HG03039 (cell line): ENCODE measurements at regions not wholly inside any gene's neighbourhood (a gene's known extent, or its start where the extent isn't known, plus 50 kb on each side); places are given as distances from the start of the nearest gene placed in this dataset.
"Not testable (repeated sequence)": the region's sequence is repeated elsewhere in the genome, so short reads cannot be mapped to it uniquely, and the experiment has no call there.

Experiments used
- ATAC-seq: cut with Tn5 transposase; IDR thresholded peaks from one replicate; pipeline ENCODE4 v1.9.1; 2021; ENCODE audit warnings: mild to moderate bottlenecking, moderate library complexity; ENCODE audit not compliant: unreplicated experiment

- ATAC-seq: no peak
These were observed 269.8 kb downstream of the BCAT1 start for GRCh38 chr12:24679126-24679525.

DNA sequence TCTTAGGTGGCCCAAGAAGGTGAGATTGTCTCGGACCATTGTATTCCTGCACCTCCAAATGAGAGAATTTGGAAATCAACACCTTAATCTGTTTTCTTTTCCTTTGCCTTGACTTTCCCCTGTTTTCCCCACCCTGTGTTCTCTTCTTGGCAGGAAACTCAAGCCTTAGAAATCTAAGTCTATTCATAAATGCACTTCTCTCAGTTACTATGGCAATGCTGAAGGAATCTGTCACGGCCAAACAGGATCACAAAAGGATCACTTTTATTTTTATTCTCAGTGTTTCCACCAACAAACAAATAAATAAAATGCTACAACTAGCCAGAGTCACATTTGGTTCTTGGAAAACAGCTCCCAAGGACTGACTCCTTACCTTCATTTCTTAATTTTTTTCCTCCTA, 270.5 kb downstream of the BCAT1 start:
- ATAC-seq: no peak

GRCh38 chr12:24668563-24668962, 280.3 kb downstream of the BCAT1 start:
- ATAC-seq: no peak

- ATAC-seq: no peak
These were observed 284.6 kb downstream of the BCAT1 start for GRCh38 chr12:24664161-24664880.

DNA sequence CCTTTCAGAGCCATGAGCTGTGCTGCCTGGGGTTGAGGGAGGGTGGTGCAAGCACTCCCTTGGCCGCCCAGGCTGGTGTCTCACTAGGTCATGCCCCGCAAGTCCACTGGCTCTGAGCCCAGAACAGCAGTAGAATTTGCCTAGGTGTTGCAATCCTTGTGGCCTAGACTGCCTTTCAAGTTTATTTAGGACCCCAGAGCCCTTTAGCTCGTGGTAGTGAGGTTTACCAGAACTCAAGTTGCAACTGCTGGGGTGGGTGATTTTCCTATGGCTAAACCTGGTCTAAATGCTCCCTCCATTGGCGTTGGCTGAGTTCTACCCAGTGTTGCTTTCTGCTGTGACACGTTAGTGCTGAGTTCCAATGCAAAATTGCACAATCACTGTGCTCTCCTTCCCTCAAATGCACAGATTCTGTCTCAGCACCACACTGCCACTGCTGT, 287.2 kb downstream of the BCAT1 start:
- no peak for ATAC-seq

DNA sequence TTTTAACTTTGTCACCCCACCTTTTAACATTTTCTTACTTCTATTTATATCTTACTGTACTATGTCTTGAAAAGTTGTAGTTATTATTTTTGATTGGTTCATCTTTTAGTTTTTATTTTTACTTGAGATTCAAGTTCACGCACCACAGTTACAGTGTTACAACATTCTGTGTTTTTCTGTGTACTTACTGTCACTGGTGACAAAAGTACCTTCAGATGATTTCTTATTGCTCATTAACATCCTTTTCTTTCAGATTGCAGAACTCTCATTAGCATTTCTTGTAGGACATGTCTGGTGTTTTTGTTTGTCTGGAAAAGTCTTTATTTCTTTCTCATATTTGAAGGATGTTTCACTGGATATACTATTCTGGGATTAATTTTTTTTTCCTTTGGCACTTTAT, 289.9 kb downstream of the BCAT1 start:
- no peak for ATAC-seq

GRCh38 chr12:24654344-24654743, 294.6 kb downstream of the BCAT1 start:
- not testable (repeated sequence) for ATAC-seq

GRCh38 chr12:24649634-24650033, 299.3 kb downstream of the BCAT1 start:
- no peak for ATAC-seq

DNA sequence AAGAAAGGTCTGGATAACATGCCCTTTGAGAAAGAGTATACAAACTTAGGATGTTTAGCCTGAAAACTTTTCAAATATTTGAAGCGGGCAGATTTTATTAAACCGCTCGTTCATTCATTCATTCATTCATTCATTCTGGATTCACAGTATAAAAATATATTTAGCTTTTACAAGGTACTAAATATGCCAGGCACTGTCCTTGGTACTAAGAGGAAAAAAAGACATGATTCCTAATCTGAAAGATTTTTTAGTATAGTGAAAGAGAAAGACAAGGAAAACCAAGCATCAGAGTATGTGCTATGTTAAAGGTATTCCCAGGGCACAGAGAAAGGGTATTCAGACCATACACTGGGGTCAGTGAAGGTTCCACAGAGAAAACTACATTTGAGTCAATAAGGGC, 299.7 kb downstream of the BCAT1 start:
- ATAC-seq: no peak

- ATAC-seq: no peak
These were observed 303.6 kb downstream of the BCAT1 start for GRCh38 chr12:24645254-24645653.

- ATAC-seq: no peak
These were observed 305.5 kb downstream of the BCAT1 start for GRCh38 chr12:24643120-24644119.

DNA sequence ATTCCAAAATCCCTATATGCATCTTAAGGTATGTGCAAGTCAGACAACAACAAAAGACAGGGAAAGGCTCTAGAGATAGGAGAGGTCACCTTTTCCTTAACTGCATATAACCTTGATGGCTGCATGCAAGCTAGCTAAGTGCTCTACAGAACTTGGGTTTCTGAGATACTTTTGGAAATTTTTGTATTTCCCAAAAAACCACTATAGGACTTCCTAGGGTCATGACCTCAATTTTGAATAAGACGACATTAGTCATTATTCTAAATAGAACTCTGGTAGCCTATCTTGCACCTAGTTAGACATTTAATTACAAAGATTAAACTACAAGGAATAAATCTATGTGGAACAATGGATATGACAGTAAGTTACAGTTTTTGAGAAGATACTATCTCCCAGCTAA, 309.3 kb downstream of the BCAT1 start:
- no peak for ATAC-seq

DNA sequence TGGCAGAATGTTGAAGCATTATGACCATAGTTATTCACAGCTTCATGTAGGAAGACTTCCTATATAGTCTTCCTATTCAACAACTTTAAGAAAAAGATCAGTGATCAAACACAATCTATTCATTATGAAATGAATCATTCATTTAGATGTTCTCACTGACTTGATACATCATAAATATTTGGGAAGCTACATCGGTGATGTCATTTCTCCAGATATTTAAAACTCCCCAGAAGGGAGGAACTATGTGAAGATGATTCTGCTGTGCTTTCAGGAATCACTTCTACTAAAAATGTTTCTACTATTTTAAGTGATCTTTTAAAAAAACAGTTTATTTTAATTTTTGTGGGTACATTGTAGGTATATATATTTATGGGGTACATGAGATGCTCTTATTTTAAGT, 316.4 kb downstream of the BCAT1 start:
- ATAC-seq: no peak

- ATAC-seq: no peak
These were observed 317.1 kb downstream of the BCAT1 start for GRCh38 chr12:24631676-24632426.

DNA sequence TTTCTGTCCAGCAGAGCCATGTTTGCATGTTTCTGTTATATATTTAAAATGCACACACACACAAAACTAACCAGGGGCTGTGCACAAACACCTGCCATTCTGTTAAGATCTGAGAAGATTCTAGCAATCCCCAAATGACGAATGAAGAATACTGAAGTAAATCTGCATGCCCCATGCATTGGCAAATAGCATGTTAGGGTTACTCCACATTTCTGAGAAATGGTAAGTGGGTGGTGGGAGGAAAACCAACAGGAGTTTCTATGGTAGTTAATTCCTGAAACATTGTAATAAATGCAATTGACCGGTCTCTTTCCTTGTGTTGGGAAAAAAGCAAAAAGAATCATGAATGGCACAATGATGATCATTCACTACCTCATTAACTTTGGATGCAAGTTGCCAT, 318.0 kb downstream of the BCAT1 start:
- ATAC-seq: no peak

DNA sequence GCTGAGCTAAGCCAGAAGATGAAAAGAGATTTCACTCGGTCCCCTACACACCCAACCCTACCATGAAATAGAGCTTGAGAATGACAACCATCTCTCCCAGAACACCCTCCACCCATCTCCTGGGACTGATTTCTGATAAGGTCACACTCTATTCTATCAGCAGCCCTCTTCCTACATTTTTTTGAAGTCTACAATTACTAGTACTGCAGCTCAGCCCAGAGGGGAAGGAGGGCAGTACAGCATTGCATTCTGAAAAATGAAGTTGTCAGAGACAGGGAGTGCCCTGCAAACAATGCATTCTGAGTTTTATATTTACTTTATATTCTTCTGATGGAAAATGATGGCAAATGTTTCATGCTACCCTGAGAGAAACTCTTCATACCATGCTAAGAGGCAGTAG, 318.5 kb downstream of the BCAT1 start:
- ATAC-seq: no peak

- no peak for ATAC-seq
These were observed 323.8 kb downstream of the BCAT1 start for GRCh38 chr12:24625103-24625502.

- not testable (repeated sequence) for ATAC-seq
These were observed 328.9 kb downstream of the BCAT1 start for GRCh38 chr12:24619954-24620353.

- no peak for ATAC-seq
These were observed 331.4 kb downstream of the BCAT1 start for GRCh38 chr12:24617471-24617870.

- ATAC-seq: no peak
These were observed 332.9 kb downstream of the BCAT1 start for GRCh38 chr12:24615967-24616411.

GRCh38 chr12:24608637-24609285, 340.1 kb downstream of the BCAT1 start:
- no peak for ATAC-seq
